ENCODE measurements at regions not wholly inside any gene's neighbourhood (a gene's known extent, or its start where the extent isn't known, plus 50 kb on each side); places are given as distances from the start of the nearest gene placed in this dataset.
A peak's percentile ranks its signal among the peaks of the same experiment; 100 is the strongest.
"Not testable (repeated sequence)": the region's sequence is repeated elsewhere in the genome, so short reads cannot be mapped to it uniquely, and the experiment has no call there.

GRCh38 chr2:147603447-147603846 lies 241.4 kb upstream of the ACVR2A start:
- no peak for DNase-seq

GRCh38 chr2:147600646-147601045 lies 244.2 kb upstream of the ACVR2A start:
- no peak for DNase-seq

GRCh38 chr2:147600223-147600622 lies 244.6 kb upstream of the ACVR2A start:
- DNase-seq = no peak

GRCh38 chr2:147595200-147595599 lies 249.6 kb upstream of the ACVR2A start:
- no peak for DNase-seq

GRCh38 chr2:147594038-147594437 lies 250.8 kb upstream of the ACVR2A start:
- DNase-seq = no peak

GRCh38 chr2:147592784-147593183 lies 252.0 kb upstream of the ACVR2A start:
- DNase-seq = not testable (repeated sequence)

- peak; percentile 21 for DNase-seq
Observed at GRCh38 chr2:147589127-147589526, 255.7 kb upstream of the ACVR2A start.

- no peak for DNase-seq
Observed at GRCh38 chr2:147588191-147588590, 256.6 kb upstream of the ACVR2A start.

GRCh38 chr2:147578529-147578928 lies 266.3 kb upstream of the ACVR2A start:
- no peak for DNase-seq

- no peak for DNase-seq
Observed at GRCh38 chr2:147577998-147578380, 266.8 kb upstream of the ACVR2A start.

GRCh38 chr2:147577323-147577997 lies 267.4 kb upstream of the ACVR2A start:
- no peak for DNase-seq

GRCh38 chr2:147575106-147575505 lies 269.7 kb upstream of the ACVR2A start:
- DNase-seq = no peak

- DNase-seq = no peak
Observed at GRCh38 chr2:147572622-147573021, 272.2 kb upstream of the ACVR2A start.

GRCh38 chr2:147569426-147569825 lies 275.4 kb upstream of the ACVR2A start:
- no peak for DNase-seq

- DNase-seq = no peak
Observed at GRCh38 chr2:147568109-147568508, 276.7 kb upstream of the ACVR2A start.

GRCh38 chr2:147567136-147567535 lies 277.7 kb upstream of the ACVR2A start:
- DNase-seq = no peak

GRCh38 chr2:147560810-147561535 lies 283.9 kb upstream of the ACVR2A start:
- DNase-seq = no peak

GRCh38 chr2:147559070-147559725 lies 285.6 kb upstream of the ACVR2A start:
- no peak for DNase-seq

GRCh38 chr2:147558620-147559019 lies 286.2 kb upstream of the ACVR2A start:
- DNase-seq = no peak

- no peak for DNase-seq
Observed at GRCh38 chr2:147554521-147555107, 290.2 kb upstream of the ACVR2A start.

- DNase-seq = no peak
Observed at GRCh38 chr2:147553775-147554271, 291.0 kb upstream of the ACVR2A start.

- no peak for DNase-seq
Observed at GRCh38 chr2:147550995-147551731, 293.7 kb upstream of the ACVR2A start.

- DNase-seq = no peak
Observed at GRCh38 chr2:147549054-147549453, 295.8 kb upstream of the ACVR2A start.
